Activated CD8-positive, alpha-beta T cell treated with anti-CD3 and anti-CD28 coated beads, Interleukin-2, amount 10 ng/mL, durations not matched to agents 7 days and 5 days (primary cell): ENCODE measurements at regions not wholly inside any gene's neighbourhood (a gene's known extent, or its start where the extent isn't known, plus 50 kb on each side); places are given as distances from the start of the nearest gene placed in this dataset.

ENCODE experiments used
- ATAC-seq: fragments of 150-1000 bp; cut with Tn5 transposase; one replicate; pipeline ENCODE4 v1.10.0; 2021; ENCODE audit warnings: moderate library complexity
- CTCF ChIA-PET: fragments of 350-600 bp; sonication (Branson Sonifier 250); formaldehyde crosslinking; loops from one replicate; lab custom pipeline; 2021; ENCODE audit warnings: antibody characterized with exemption; lab: Charles Lee
- POLR2A ChIA-PET: fragments of 350-600 bp; sonication (Branson Sonifier 250); formaldehyde crosslinking; loops from one replicate; lab custom pipeline; 2021; ENCODE audit warnings: antibody characterized with exemption; lab: Charles Lee
- DNase-seq: peaks from one replicate; pipeline ENCODE4 v3.0.0-alpha.2; 2020
- H3K27ac Mint-ChIP-seq: one replicate; pipeline ENCODE4 v1.8.0; 2021; ENCODE audit warnings: mild to moderate bottlenecking, mixed read lengths
- H3K27me3 Mint-ChIP-seq: one replicate; pipeline ENCODE4 v1.8.0; 2021; ENCODE audit warnings: low read depth, mixed read lengths
- H3K36me3 Mint-ChIP-seq: one replicate; pipeline ENCODE4 v1.8.0; 2021; ENCODE audit warnings: low read depth, mixed read lengths
- H3K4me1 Mint-ChIP-seq: one replicate; pipeline ENCODE4 v1.8.0; 2021; ENCODE audit warnings: low read depth, mixed read lengths
- H3K4me3 Mint-ChIP-seq: one replicate; pipeline ENCODE4 v1.8.0; 2021; ENCODE audit warnings: mild to moderate bottlenecking, mixed read lengths
- H3K9me3 Mint-ChIP-seq: one replicate; pipeline ENCODE4 v1.8.0; 2022; ENCODE audit warnings: mixed read lengths; ENCODE audit not compliant: insufficient read depth

GRCh38 chr2:200211643-200212042 is 94.8 kb upstream of the SPATS2L start:
- Mint-ChIP-seq H3K27me3 (peaks cover 12% of the 10 kb centered on the region), H3K4me3 (no peak overlapping the region), H3K27ac (no peak overlapping the region), H3K4me1 (no peaks in the 10 kb centered on the region), H3K36me3 (no peaks in the 10 kb centered on the region), H3K9me3 (no peaks in the 10 kb centered on the region)
- ATAC-seq (no peak), DNase-seq (no peak)
- POLR2A ChIA-PET: no interaction called here
- CTCF ChIA-PET: no interaction called here

- H3K9me3 Mint-ChIP-seq: no peaks in the 10 kb centered on the region
- no peak overlapping the region for H3K4me3 Mint-ChIP-seq
- peaks cover 13% of the 10 kb centered on the region for H3K27me3 Mint-ChIP-seq
- ChIA-PET POLR2A (interaction anchor here (0.5 kb wide), 1 partner anchor 14 kb away, joined by 3 read pairs; no protein-coding TSS in a partner anchor), CTCF (no interaction called here)
- no peaks in the 10 kb centered on the region for H3K36me3 Mint-ChIP-seq
- DNase-seq: no peak
- no peaks in the 10 kb centered on the region for H3K4me1 Mint-ChIP-seq
- ATAC-seq: no peak
- no peak overlapping the region for H3K27ac Mint-ChIP-seq
Observed at GRCh38 chr2:200212862-200213425, 93.5 kb upstream of the SPATS2L start.

- DNase-seq (no peak), ATAC-seq (no peak)
- no peak overlapping the region for H3K4me3 Mint-ChIP-seq
- peaks cover 11% of the 10 kb centered on the region for H3K27me3 Mint-ChIP-seq
- POLR2A ChIA-PET: no interaction called here
- no peaks in the 10 kb centered on the region for H3K4me1 Mint-ChIP-seq
- no peak overlapping the region for H3K27ac Mint-ChIP-seq
- CTCF ChIA-PET: no interaction called here
- no peaks in the 10 kb centered on the region for H3K9me3 Mint-ChIP-seq
- no peaks in the 10 kb centered on the region for H3K36me3 Mint-ChIP-seq
Observed at GRCh38 chr2:200216310-200216709, 90.2 kb upstream of the SPATS2L start.

- no peak for ATAC-seq
- H3K9me3 Mint-ChIP-seq: no peaks in the 10 kb centered on the region
- no peak overlapping the region for H3K4me3 Mint-ChIP-seq
- H3K27me3 Mint-ChIP-seq: peaks cover 11% of the 10 kb centered on the region
- ChIA-PET CTCF (no interaction called here), POLR2A (no interaction called here)
- H3K4me1 Mint-ChIP-seq: no peaks in the 10 kb centered on the region
- no peak for DNase-seq
- no peak overlapping the region for H3K27ac Mint-ChIP-seq
- H3K36me3 Mint-ChIP-seq: no peaks in the 10 kb centered on the region
Observed at GRCh38 chr2:200217320-200217719, 89.2 kb upstream of the SPATS2L start.

GRCh38 chr2:200218645-200219044 is 87.8 kb upstream of the SPATS2L start:
- H3K4me1 Mint-ChIP-seq: no peaks in the 10 kb centered on the region

GRCh38 chr2:200219309-200220113 is 87.0 kb upstream of the SPATS2L start:
- ATAC-seq (no peak), DNase-seq (no peak)
- no peaks in the 10 kb centered on the region for H3K9me3 Mint-ChIP-seq
- H3K4me1 Mint-ChIP-seq: no peaks in the 10 kb centered on the region
- POLR2A ChIA-PET: no interaction called here
- CTCF ChIA-PET: no interaction called here
- H3K27ac Mint-ChIP-seq: no peak overlapping the region
- no peaks in the 10 kb centered on the region for H3K36me3 Mint-ChIP-seq
- peaks cover 10% of the 10 kb centered on the region for H3K27me3 Mint-ChIP-seq
- H3K4me3 Mint-ChIP-seq: no peak overlapping the region

More at GRCh38 chr2:200218645-200219044, 87.8 kb upstream of the SPATS2L start:
- POLR2A ChIA-PET: interaction anchor here (0.6 kb wide), 1 partner anchor 360 kb away, joined by 4 read pairs; no protein-coding TSS in a partner anchor
- H3K9me3 Mint-ChIP-seq: no peaks in the 10 kb centered on the region
- ATAC-seq (no peak), DNase-seq (no peak)
- H3K27me3 Mint-ChIP-seq: peaks cover 9% of the 10 kb centered on the region
- H3K27ac Mint-ChIP-seq: no peak overlapping the region
- H3K36me3 Mint-ChIP-seq: no peaks in the 10 kb centered on the region
- CTCF ChIA-PET: no interaction called here
- H3K4me3 Mint-ChIP-seq: no peak overlapping the region

GRCh38 chr2:200220251-200220650 is 86.2 kb upstream of the SPATS2L start:
- peaks cover 13% of the 10 kb centered on the region for H3K27me3 Mint-ChIP-seq
- no peaks in the 10 kb centered on the region for H3K4me1 Mint-ChIP-seq
- H3K36me3 Mint-ChIP-seq: no peaks in the 10 kb centered on the region
- H3K4me3 Mint-ChIP-seq: no peak overlapping the region
- ATAC-seq: no peak
- H3K27ac Mint-ChIP-seq: no peak overlapping the region
- ChIA-PET POLR2A (no interaction called here), CTCF (no interaction called here)
- no peak for DNase-seq
- no peaks in the 10 kb centered on the region for H3K9me3 Mint-ChIP-seq

- peaks cover 12% of the 10 kb centered on the region for H3K27me3 Mint-ChIP-seq
- H3K27ac Mint-ChIP-seq: no peak overlapping the region
- H3K4me3 Mint-ChIP-seq: no peak overlapping the region
- no peaks in the 10 kb centered on the region for H3K9me3 Mint-ChIP-seq
- H3K36me3 Mint-ChIP-seq: no peaks in the 10 kb centered on the region
- no peaks in the 10 kb centered on the region for H3K4me1 Mint-ChIP-seq
- POLR2A ChIA-PET: no interaction called here
- no peak for DNase-seq
- ATAC-seq: no peak
- CTCF ChIA-PET: no interaction called here
Observed at GRCh38 chr2:200221055-200221955, 85.2 kb upstream of the SPATS2L start.

GRCh38 chr2:200222791-200223190 is 83.7 kb upstream of the SPATS2L start:
- DNase-seq (no peak), ATAC-seq (no peak)
- ChIA-PET CTCF (no interaction called here), POLR2A (no interaction called here)
- peaks cover 11% of the 10 kb centered on the region for H3K27me3 Mint-ChIP-seq
- no peak overlapping the region for H3K27ac Mint-ChIP-seq
- no peaks in the 10 kb centered on the region for H3K36me3 Mint-ChIP-seq
- no peaks in the 10 kb centered on the region for H3K9me3 Mint-ChIP-seq
- H3K4me3 Mint-ChIP-seq: no peak overlapping the region
- H3K4me1 Mint-ChIP-seq: no peaks in the 10 kb centered on the region

- DNase-seq (no peak), ATAC-seq (no peak)
- Mint-ChIP-seq H3K36me3 (no peaks in the 10 kb centered on the region), H3K9me3 (no peaks in the 10 kb centered on the region), H3K27me3 (peaks cover 11% of the 10 kb centered on the region), H3K4me1 (no peaks in the 10 kb centered on the region), H3K27ac (no peak overlapping the region), H3K4me3 (no peak overlapping the region)
- ChIA-PET POLR2A (no interaction called here), CTCF (no interaction called here)
Observed at GRCh38 chr2:200223205-200223784, 83.2 kb upstream of the SPATS2L start.

GRCh38 chr2:200225951-200226350 is 80.5 kb upstream of the SPATS2L start:
- DNase-seq: no peak
- POLR2A ChIA-PET: no interaction called here
- Mint-ChIP-seq H3K27ac (no peak overlapping the region), H3K9me3 (no peaks in the 10 kb centered on the region), H3K27me3 (peaks cover 16% of the 10 kb centered on the region), H3K4me1 (no peaks in the 10 kb centered on the region), H3K4me3 (no peak overlapping the region), H3K36me3 (no peaks in the 10 kb centered on the region)
- ATAC-seq: no peak
- CTCF ChIA-PET: interaction anchor here (1.0 kb wide), 1 partner anchor 9 kb away, joined by 3 read pairs; no protein-coding TSS in a partner anchor
